ENCODE measurements at regions not wholly inside any gene's neighbourhood (a gene's known extent, or its start where the extent isn't known, plus 50 kb on each side); places are given as distances from the start of the nearest gene placed in this dataset.

DNA sequence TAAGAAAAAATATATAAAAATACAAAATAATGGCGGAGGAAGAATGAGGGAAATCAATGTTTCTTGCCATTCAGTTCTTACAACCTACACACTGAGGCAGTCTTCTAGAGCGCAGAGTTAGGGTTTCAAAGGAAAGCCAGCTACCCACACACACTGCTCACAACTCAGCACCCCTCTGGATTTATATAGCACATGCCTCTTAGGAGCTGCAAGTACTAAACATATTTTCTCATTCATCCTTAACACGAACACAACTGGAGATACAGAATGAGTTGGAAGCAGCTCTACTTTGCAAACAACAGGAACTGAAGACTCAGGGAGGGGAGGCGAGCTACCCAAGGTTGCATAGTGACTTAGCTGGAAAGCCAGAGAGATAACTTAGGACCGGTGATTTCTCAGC, 293.8 kb downstream of the CTTN start:
- TF ChIP-seq, protein P1, sequence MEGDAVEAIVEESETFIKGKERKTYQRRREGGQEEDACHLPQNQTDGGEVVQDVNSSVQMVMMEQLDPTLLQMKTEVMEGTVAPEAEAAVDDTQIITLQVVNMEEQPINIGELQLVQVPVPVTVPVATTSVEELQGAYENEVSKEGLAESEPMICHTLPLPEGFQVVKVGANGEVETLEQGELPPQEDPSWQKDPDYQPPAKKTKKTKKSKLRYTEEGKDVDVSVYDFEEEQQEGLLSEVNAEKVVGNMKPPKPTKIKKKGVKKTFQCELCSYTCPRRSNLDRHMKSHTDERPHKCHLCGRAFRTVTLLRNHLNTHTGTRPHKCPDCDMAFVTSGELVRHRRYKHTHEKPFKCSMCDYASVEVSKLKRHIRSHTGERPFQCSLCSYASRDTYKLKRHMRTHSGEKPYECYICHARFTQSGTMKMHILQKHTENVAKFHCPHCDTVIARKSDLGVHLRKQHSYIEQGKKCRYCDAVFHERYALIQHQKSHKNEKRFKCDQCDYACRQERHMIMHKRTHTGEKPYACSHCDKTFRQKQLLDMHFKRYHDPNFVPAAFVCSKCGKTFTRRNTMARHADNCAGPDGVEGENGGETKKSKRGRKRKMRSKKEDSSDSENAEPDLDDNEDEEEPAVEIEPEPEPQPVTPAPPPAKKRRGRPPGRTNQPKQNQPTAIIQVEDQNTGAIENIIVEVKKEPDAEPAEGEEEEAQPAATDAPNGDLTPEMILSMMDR (IDR thresholded peaks at IDR 0.05; ENCODE audit: insufficient read depth, low read length, missing control alignments) = no peak
- DNase-seq (ENCODE audit: low read depth, low spot score) = no peak
- no peak overlapping the region for H3K4me3 ChIP-seq (ENCODE audit: low read depth, low read length)
- ChIA-PET CTCF (no interaction called here), POLR2A (no interaction called here)

DNA sequence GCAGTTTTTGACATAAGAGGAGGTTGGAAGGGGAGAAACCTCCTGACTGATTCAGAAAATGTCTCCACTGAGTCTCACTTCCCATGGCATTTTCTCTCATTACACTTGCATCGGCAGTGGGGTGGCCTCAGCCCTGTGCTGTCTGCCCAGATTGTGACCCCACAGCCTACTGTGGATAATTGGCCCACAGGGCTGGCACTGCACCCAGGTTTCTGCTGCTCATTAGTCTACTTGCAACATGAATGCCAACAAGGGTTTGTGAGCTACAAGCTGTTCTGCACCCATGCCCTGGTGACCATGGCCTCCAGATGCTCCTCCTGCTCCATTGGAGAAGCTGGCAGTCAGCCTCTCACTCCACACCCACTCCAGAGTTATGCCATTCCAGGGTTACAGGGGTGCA, 296.0 kb downstream of the CTTN start:
- H3K4me3 ChIP-seq (ENCODE audit: low read depth, low read length) = no peak overlapping the region
- ChIA-PET POLR2A (no interaction called here), CTCF (no interaction called here)
- TF ChIP-seq, protein P1 (IDR thresholded peaks at IDR 0.05; ENCODE audit: insufficient read depth, low read length, missing control alignments) = no peak
- DNase-seq (ENCODE audit: low read depth, low spot score) = no peak

DNA sequence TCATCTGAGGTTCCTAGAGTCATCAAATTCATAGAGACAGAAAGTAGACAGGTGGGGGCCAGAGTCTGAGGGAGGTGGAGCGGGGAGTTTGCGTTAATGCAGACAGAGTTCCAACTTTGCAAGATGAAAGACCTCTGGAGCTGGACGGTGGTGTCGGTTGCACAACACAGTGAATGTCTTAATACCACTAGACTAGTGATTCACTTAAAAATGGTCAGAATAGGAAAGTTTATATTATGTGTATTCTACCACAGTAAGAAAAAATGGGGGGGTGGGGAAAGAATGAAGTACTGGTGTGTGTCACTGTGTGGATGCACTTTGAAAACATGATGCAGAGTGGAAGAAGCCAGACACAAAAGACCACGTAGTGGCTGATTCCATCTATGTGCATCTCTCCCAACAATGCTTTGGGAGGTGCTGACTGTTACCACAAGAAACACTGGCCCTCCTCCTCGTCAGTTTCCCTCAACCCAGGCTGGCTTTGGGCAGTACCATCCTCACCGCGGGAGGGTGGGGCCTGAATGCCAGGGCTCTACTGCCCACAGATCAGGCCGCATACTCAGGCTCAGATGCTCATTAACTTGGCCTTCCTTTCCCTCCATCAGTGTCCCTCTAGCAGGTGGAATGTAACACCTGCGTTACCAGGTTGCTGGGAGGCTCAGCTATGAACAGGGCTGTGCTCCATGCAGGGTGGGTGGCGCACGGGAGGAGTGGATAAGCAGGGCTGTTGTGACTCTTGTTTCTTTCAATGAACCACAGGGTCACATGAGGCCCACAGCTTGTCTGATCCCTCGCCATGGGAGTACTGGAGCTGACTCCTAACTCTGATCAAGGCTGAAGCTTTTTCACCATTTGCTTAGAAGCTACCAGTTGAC, 297.0 kb downstream of the CTTN start:
- DNase-seq (ENCODE audit: low read depth, low spot score) = no peak
- ChIA-PET POLR2A (no interaction called here), CTCF (no interaction called here)
- TF ChIP-seq, protein P1 (IDR thresholded peaks at IDR 0.05; ENCODE audit: insufficient read depth, low read length, missing control alignments) = no peak
- H3K4me3 ChIP-seq (ENCODE audit: low read depth, low read length) = no peak overlapping the region

DNA sequence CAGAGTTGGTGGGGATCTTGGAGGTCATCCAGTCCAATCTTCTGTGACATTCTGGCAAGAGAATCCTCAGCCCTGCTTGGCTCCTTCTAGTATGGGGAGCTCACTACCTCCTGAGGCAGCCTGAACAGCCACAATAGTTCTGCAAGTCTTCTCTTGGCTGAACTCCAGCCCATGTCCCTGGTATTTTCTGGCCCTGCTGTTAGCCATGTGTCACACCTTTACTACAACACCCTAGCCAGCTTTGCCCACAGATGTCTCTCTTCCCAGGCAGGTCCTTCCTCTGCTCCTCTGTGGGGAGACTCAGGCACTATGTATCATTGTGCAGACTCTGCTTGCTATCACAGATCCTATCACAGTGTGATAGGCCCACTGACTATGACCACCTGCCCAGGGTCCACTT, 297.7 kb downstream of the CTTN start:
- POLR2A ChIA-PET = no interaction called here
- TF ChIP-seq, protein P1 (IDR thresholded peaks at IDR 0.05; ENCODE audit: insufficient read depth, low read length, missing control alignments) = no peak
- CTCF ChIA-PET = no interaction called here
- H3K4me3 ChIP-seq (ENCODE audit: low read depth, low read length) = no peak overlapping the region
- no peak for DNase-seq (ENCODE audit: low read depth, low spot score)

DNA sequence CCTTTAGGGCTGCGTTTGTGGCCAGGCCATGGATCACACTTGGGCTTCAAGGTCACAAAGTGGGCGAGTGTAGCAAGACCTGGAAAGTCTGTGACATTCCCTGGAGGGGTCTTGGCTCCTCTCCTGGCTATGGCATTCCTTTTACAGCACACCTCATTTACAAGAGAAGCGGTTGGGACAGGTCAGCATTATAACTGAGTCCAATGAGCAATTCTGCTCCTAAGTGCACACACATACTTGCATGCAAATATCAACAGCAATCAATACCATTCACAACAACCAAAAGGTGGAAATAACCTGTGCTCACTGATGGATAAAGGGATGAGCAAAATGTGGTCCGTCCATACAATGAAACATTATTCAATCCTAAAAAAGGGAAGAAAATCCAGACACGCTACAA, 298.2 kb downstream of the CTTN start:
- H3K4me3 ChIP-seq (ENCODE audit: low read depth, low read length) = no peak overlapping the region
- ChIA-PET POLR2A (no interaction called here), CTCF (no interaction called here)
- TF ChIP-seq, protein P1 (IDR thresholded peaks at IDR 0.05; ENCODE audit: insufficient read depth, low read length, missing control alignments) = no peak
- no peak for DNase-seq (ENCODE audit: low read depth, low spot score)

DNA sequence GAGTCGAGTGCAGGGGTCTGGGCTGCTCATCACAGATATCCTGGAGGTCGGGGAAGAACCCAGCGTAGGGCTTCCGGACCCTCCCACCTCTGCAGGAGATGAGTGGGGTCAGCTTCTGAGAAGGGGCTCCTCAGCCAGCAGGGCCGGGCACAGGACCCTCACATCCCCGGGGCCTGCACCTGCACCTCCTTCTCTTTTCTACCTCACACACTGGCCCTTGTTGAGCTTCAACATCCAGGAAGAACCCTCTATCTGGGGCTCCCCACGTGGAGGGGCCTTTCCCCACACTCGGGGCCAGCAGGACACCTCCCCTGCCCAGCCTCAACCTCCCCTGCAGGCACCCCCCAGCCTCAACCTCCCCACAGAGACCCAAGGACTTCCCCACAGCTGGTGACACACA, 299.4 kb downstream of the CTTN start:
- no peak overlapping the region for H3K4me3 ChIP-seq (ENCODE audit: low read depth, low read length)
- ChIA-PET POLR2A (no interaction called here), CTCF (no interaction called here)
- TF ChIP-seq, protein P1 (IDR thresholded peaks at IDR 0.05; ENCODE audit: insufficient read depth, low read length, missing control alignments) = no peak
- no peak for DNase-seq (ENCODE audit: low read depth, low spot score)

Measured in AG04449 (cell line).